OCI-LY3 (cell line): ENCODE measurements at regions not wholly inside any gene's neighbourhood (a gene's known extent, or its start where the extent isn't known, plus 50 kb on each side); places are given as distances from the start of the nearest gene placed in this dataset.

Experiments used
- CTCF ChIP-seq: fragments of 200-600, 300-600 bp; sonication (generic); IDR thresholded peaks from 2 replicates; pipeline ENCODE4 v1.5.1; 2014; ENCODE audit warnings: antibody characterized with exemption, low read length, low read depth
- EZH2phosphoT487 ChIP-seq: fragments of 200-600 bp; shearing (Covaris generic); IDR thresholded peaks from 2 replicates; pipeline ENCODE4 v1.6.1; 2018; ENCODE audit warnings: antibody characterized with exemption, mixed run types, low read depth

GRCh38 chr13:109333893-109334651 lies 452.3 kb downstream of the IRS2 start:
- TF ChIP-seq CTCF (no peak), EZH2phosphoT487 (no peak)
